ENCODE measurements at regions not wholly inside any gene's neighbourhood (a gene's known extent, or its start where the extent isn't known, plus 50 kb on each side); places are given as distances from the start of the nearest gene placed in this dataset.

- no peak overlapping the region for H3K4me2 ChIP-seq (ENCODE audit: low read length)
- no peak overlapping the region for H2BK15ac ChIP-seq (replicated peaks; ENCODE audit: low read depth)
- no peaks in the 10 kb centered on the region for H3K79me2 ChIP-seq (ENCODE audit: control insufficient read depth, insufficient read depth, low read length)
- no peak overlapping the region for H4K5ac ChIP-seq (ENCODE audit: low read length)
- no CpG with 5 or more reads among the region's 4 CpGs for WGBS (ENCODE audit: extremely low coverage, insufficient coverage, low lambda C conversion rate)
- no peak overlapping the region for H3K56ac ChIP-seq (ENCODE audit: low read length)
- H3K23ac ChIP-seq (ENCODE audit: low read length) = no peak overlapping the region
- no peak overlapping the region for H3K9ac ChIP-seq (ENCODE audit: low read length)
- H3K79me1 ChIP-seq (ENCODE audit: low read length) = peaks cover 1% of the 10 kb centered on the region
- no peak overlapping the region for H2BK120ac ChIP-seq (ENCODE audit: low read depth, low read length)
- H2BK5ac ChIP-seq (ENCODE audit: low read length) = no peak overlapping the region
- H3K27ac ChIP-seq (ENCODE audit: low read depth, low read length) = no peak overlapping the region
- H4K8ac ChIP-seq (ENCODE audit: low read depth, low read length) = peak overlapping the region; percentile 39
- no peaks in the 10 kb centered on the region for H3K36me3 ChIP-seq (ENCODE audit: control insufficient read depth, insufficient read depth, low read length)
- H3K4me1 ChIP-seq (ENCODE audit: control insufficient read depth, low read depth, low read length) = no peaks in the 10 kb centered on the region
- H3K27me3 ChIP-seq (ENCODE audit: insufficient read depth, low read length, poor library complexity) = no peaks in the 10 kb centered on the region
- no peak overlapping the region for H3K18ac ChIP-seq (ENCODE audit: low read length)
- H3K4me3 ChIP-seq (ENCODE audit: low read length) = no peak overlapping the region
- H3K4ac ChIP-seq (ENCODE audit: low read depth, low read length) = no peak overlapping the region
- no peak overlapping the region for H2AK5ac ChIP-seq (ENCODE audit: low read length)
- no peak for DNase-seq
These were observed 101.1 kb upstream of the TIAM1 start for GRCh38 chr21:31445137-31445536.

- Histone ChIP-seq H3K79me1 (ENCODE audit: low read length) (no peaks in the 10 kb centered on the region), H3K4ac (ENCODE audit: low read depth, low read length) (no peak overlapping the region), H3K18ac (ENCODE audit: low read length) (no peak overlapping the region), H3K27me3 (ENCODE audit: insufficient read depth, low read length, poor library complexity) (no peaks in the 10 kb centered on the region), H2AK5ac (ENCODE audit: low read length) (no peak overlapping the region), H3K9ac (ENCODE audit: low read length) (no peak overlapping the region), H3K4me3 (ENCODE audit: low read length) (no peak overlapping the region), H3K27ac (ENCODE audit: low read depth, low read length) (no peak overlapping the region), H3K79me2 (ENCODE audit: control insufficient read depth, insufficient read depth, low read length) (no peaks in the 10 kb centered on the region), H4K5ac (ENCODE audit: low read length) (no peak overlapping the region), H4K8ac (ENCODE audit: low read depth, low read length) (no peak overlapping the region), H3K4me1 (ENCODE audit: control insufficient read depth, low read depth, low read length) (no peaks in the 10 kb centered on the region), H2BK120ac (ENCODE audit: low read depth, low read length) (no peak overlapping the region), H2BK15ac (replicated peaks; ENCODE audit: low read depth) (no peak overlapping the region), H3K36me3 (ENCODE audit: control insufficient read depth, insufficient read depth, low read length) (no peaks in the 10 kb centered on the region), H3K23ac (ENCODE audit: low read length) (no peak overlapping the region), H2BK5ac (ENCODE audit: low read length) (no peak overlapping the region), H3K56ac (ENCODE audit: low read length) (no peak overlapping the region), H3K4me2 (ENCODE audit: low read length) (no peak overlapping the region)
- WGBS (ENCODE audit: extremely low coverage, insufficient coverage, low lambda C conversion rate) = no CpG with 5 or more reads among the region's 8 CpGs
- no peak for DNase-seq
These were observed 99.9 kb upstream of the TIAM1 start for GRCh38 chr21:31443736-31444521.

- Histone ChIP-seq H4K8ac (ENCODE audit: low read depth, low read length) (no peak overlapping the region), H3K79me1 (ENCODE audit: low read length) (no peaks in the 10 kb centered on the region), H3K36me3 (ENCODE audit: control insufficient read depth, insufficient read depth, low read length) (no peaks in the 10 kb centered on the region), H3K4me2 (ENCODE audit: low read length) (no peak overlapping the region), H2BK15ac (replicated peaks; ENCODE audit: low read depth) (no peak overlapping the region), H3K56ac (ENCODE audit: low read length) (no peak overlapping the region), H2AK5ac (ENCODE audit: low read length) (no peak overlapping the region), H3K4ac (ENCODE audit: low read depth, low read length) (no peak overlapping the region), H3K79me2 (ENCODE audit: control insufficient read depth, insufficient read depth, low read length) (no peaks in the 10 kb centered on the region), H3K9ac (ENCODE audit: low read length) (no peak overlapping the region), H2BK5ac (ENCODE audit: low read length) (no peak overlapping the region), H3K4me1 (ENCODE audit: control insufficient read depth, low read depth, low read length) (no peaks in the 10 kb centered on the region), H3K27ac (ENCODE audit: low read depth, low read length) (no peak overlapping the region), H3K27me3 (ENCODE audit: insufficient read depth, low read length, poor library complexity) (no peaks in the 10 kb centered on the region), H3K4me3 (ENCODE audit: low read length) (no peak overlapping the region), H4K5ac (ENCODE audit: low read length) (no peak overlapping the region), H3K18ac (ENCODE audit: low read length) (no peak overlapping the region), H3K23ac (ENCODE audit: low read length) (no peak overlapping the region), H2BK120ac (ENCODE audit: low read depth, low read length) (no peak overlapping the region)
- no CpG with 5 or more reads among the region's 6 CpGs for whole genome bisulfite sequencing (ENCODE audit: extremely low coverage, insufficient coverage, low lambda C conversion rate)
- peak; percentile 14 for DNase-seq
These were observed 98.3 kb upstream of the TIAM1 start for GRCh38 chr21:31442339-31442738.

GRCh38 chr21:31429506-31429905 lies 85.4 kb upstream of the TIAM1 start:
- no peaks in the 10 kb centered on the region for H3K79me2 ChIP-seq (ENCODE audit: control insufficient read depth, insufficient read depth, low read length)
- H2AK5ac ChIP-seq (ENCODE audit: low read length) = no peak overlapping the region
- H2BK15ac ChIP-seq (replicated peaks; ENCODE audit: low read depth) = no peak overlapping the region
- no peak overlapping the region for H3K9ac ChIP-seq (ENCODE audit: low read length)
- no peak for DNase-seq
- H4K5ac ChIP-seq (ENCODE audit: low read length) = no peak overlapping the region
- no peak overlapping the region for H3K27ac ChIP-seq (ENCODE audit: low read depth, low read length)
- H3K36me3 ChIP-seq (ENCODE audit: control insufficient read depth, insufficient read depth, low read length) = no peaks in the 10 kb centered on the region
- no peaks in the 10 kb centered on the region for H3K27me3 ChIP-seq (ENCODE audit: insufficient read depth, low read length, poor library complexity)
- WGBS (ENCODE audit: extremely low coverage, insufficient coverage, low lambda C conversion rate) = no CpG with 5 or more reads among the region's 9 CpGs
- no peaks in the 10 kb centered on the region for H3K79me1 ChIP-seq (ENCODE audit: low read length)
- H3K4me3 ChIP-seq (ENCODE audit: low read length) = no peak overlapping the region
- H2BK120ac ChIP-seq (ENCODE audit: low read depth, low read length) = no peak overlapping the region
- no peak overlapping the region for H3K56ac ChIP-seq (ENCODE audit: low read length)
- no peak overlapping the region for H3K4me2 ChIP-seq (ENCODE audit: low read length)
- H4K8ac ChIP-seq (ENCODE audit: low read depth, low read length) = no peak overlapping the region
- no peak overlapping the region for H3K23ac ChIP-seq (ENCODE audit: low read length)
- no peak overlapping the region for H3K4ac ChIP-seq (ENCODE audit: low read depth, low read length)
- H2BK5ac ChIP-seq (ENCODE audit: low read length) = no peak overlapping the region
- no peak overlapping the region for H3K18ac ChIP-seq (ENCODE audit: low read length)
- H3K4me1 ChIP-seq (ENCODE audit: control insufficient read depth, low read depth, low read length) = no peaks in the 10 kb centered on the region

- no peak overlapping the region for H2AK5ac ChIP-seq (ENCODE audit: low read length)
- H3K4me2 ChIP-seq (ENCODE audit: low read length) = no peak overlapping the region
- H3K27ac ChIP-seq (ENCODE audit: low read depth, low read length) = no peak overlapping the region
- no peak overlapping the region for H3K23ac ChIP-seq (ENCODE audit: low read length)
- H3K79me2 ChIP-seq (ENCODE audit: control insufficient read depth, insufficient read depth, low read length) = no peaks in the 10 kb centered on the region
- no peak for DNase-seq
- no peak overlapping the region for H3K4me3 ChIP-seq (ENCODE audit: low read length)
- no peaks in the 10 kb centered on the region for H3K79me1 ChIP-seq (ENCODE audit: low read length)
- H2BK5ac ChIP-seq (ENCODE audit: low read length) = no peak overlapping the region
- no peaks in the 10 kb centered on the region for H3K36me3 ChIP-seq (ENCODE audit: control insufficient read depth, insufficient read depth, low read length)
- H3K56ac ChIP-seq (ENCODE audit: low read length) = no peak overlapping the region
- no peaks in the 10 kb centered on the region for H3K4me1 ChIP-seq (ENCODE audit: control insufficient read depth, low read depth, low read length)
- no peak overlapping the region for H4K5ac ChIP-seq (ENCODE audit: low read length)
- no CpG with 5 or more reads among the region's 5 CpGs for WGBS (ENCODE audit: extremely low coverage, insufficient coverage, low lambda C conversion rate)
- H2BK15ac ChIP-seq (replicated peaks; ENCODE audit: low read depth) = no peak overlapping the region
- H4K8ac ChIP-seq (ENCODE audit: low read depth, low read length) = no peak overlapping the region
- H3K18ac ChIP-seq (ENCODE audit: low read length) = no peak overlapping the region
- H3K9ac ChIP-seq (ENCODE audit: low read length) = no peak overlapping the region
- no peak overlapping the region for H3K4ac ChIP-seq (ENCODE audit: low read depth, low read length)
- no peak overlapping the region for H2BK120ac ChIP-seq (ENCODE audit: low read depth, low read length)
- no peaks in the 10 kb centered on the region for H3K27me3 ChIP-seq (ENCODE audit: insufficient read depth, low read length, poor library complexity)
These were observed 82.3 kb upstream of the TIAM1 start for GRCh38 chr21:31426235-31426797.

All from mesendoderm (in vitro differentiated cells).